Breast epithelium (tissue), 4 donors: ENCODE measurements at regions not wholly inside any gene's neighbourhood (a gene's known extent, or its start where the extent isn't known, plus 50 kb on each side); places are given as distances from the start of the nearest gene placed in this dataset.

Source experiments
- DNase-seq, 2 donors: peaks; one replicate each; pipeline ENCODE4 v3.0.0-alpha.2; 2019; ENCODE audit warnings: low spot score in 2 of 2
- H3K27ac ChIP-seq, 2 donors: fragments of 200-600 bp; sonication (generic) in 1 of 2; one replicate each; pipeline ENCODE4 v1.5.1; 2016 to 2019; ENCODE audit warnings: mild to moderate bottlenecking in 1 of 2
- H3K27me3 ChIP-seq, 2 donors: fragments of 200-600 bp; sonication (generic) in 1 of 2; one replicate each; pipeline versions ENCODE4 v1.5.1 to v1.6.0; 2017 to 2019; ENCODE audit warnings: control low read depth in 1 of 2, mild to moderate bottlenecking in 1 of 2
- H3K36me3 ChIP-seq: fragments of 200-600 bp; one replicate; pipeline ENCODE4 v1.5.1; 2019
- H3K4me1 ChIP-seq, 2 donors: fragments of 200-600 bp; sonication (generic); one replicate each; pipeline ENCODE4 v1.5.1; 2016 to 2019; ENCODE audit warnings: control low read depth in 1 of 2
- H3K4me3 ChIP-seq, 3 donors: fragments of 200-600 bp; sonication (generic); 1 replicate in 2 of 3; 2 replicates in 1 of 3; pipeline ENCODE4 v1.5.1; 2016 to 2019; ENCODE audit warnings: mild to moderate bottlenecking in 3 of 3, moderate library complexity in 2 of 3
- H3K9me3 ChIP-seq, 2 donors: fragments of 200-600 bp; sonication (generic) in 1 of 2; one replicate each; pipeline ENCODE4 v1.5.1; 2016 to 2019; ENCODE audit warnings: control low read depth in 1 of 2
- POLR2A ChIP-seq: fragments of 450-650 bp; IDR thresholded peaks from one replicate; pipeline ENCODE4 v1.6.1; 2016; ENCODE audit warnings: antibody characterized with exemption, mild to moderate bottlenecking, moderate library complexity
- POLR2AphosphoS5 ChIP-seq, 3 donors: sonication (generic); formaldehyde crosslinking; IDR thresholded peaks; one replicate each; pipeline ENCODE4 v1.6.1; 2017; ENCODE audit warnings: antibody characterized with exemption in 3 of 3
- intact Hi-C: fragments of 100-400 bp; cut with DNase I; formaldehyde crosslinking; loops from one replicate; pipeline ENCODE4 v1.15.1; 2023; ENCODE audit warnings: low total_unique reads
- TF ChIP-seq, protein P1 (sequence below), 3 donors: fragments of 450-650 bp; IDR thresholded peaks; one replicate each; pipeline ENCODE4 v1.5.1; 2016 to 2017; ENCODE audit warnings: antibody characterized with exemption in 3 of 3, mild to moderate bottlenecking in 3 of 3, moderate library complexity in 3 of 3

DNA sequence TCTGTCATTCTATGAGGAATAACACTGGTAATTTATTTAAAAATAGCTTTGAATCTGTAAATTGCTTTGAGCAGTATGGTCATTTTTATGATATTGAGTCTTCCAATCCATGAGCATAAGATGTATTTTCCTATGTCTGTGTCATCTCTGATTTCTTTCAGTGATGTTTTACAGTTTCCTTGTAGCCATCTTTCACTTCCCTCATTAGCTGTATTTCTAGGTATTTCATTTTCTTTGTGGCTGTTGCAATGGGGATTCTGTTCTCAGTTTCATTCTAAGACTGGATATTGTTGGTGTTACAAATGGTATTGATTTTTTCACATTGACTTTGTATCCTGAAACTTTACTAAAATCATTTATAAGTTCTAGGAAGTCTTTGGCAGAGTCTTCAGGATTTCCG is 116.2 kb downstream of the DDX3Y start:
- no peaks in the 10 kb centered on the region for H3K27me3 ChIP-seq
- H3K36me3 ChIP-seq = no peaks in the 10 kb centered on the region
- H3K4me3 ChIP-seq = no peak overlapping the region
- no peaks in the 10 kb centered on the region for H3K9me3 ChIP-seq
- TF ChIP-seq, protein P1, sequence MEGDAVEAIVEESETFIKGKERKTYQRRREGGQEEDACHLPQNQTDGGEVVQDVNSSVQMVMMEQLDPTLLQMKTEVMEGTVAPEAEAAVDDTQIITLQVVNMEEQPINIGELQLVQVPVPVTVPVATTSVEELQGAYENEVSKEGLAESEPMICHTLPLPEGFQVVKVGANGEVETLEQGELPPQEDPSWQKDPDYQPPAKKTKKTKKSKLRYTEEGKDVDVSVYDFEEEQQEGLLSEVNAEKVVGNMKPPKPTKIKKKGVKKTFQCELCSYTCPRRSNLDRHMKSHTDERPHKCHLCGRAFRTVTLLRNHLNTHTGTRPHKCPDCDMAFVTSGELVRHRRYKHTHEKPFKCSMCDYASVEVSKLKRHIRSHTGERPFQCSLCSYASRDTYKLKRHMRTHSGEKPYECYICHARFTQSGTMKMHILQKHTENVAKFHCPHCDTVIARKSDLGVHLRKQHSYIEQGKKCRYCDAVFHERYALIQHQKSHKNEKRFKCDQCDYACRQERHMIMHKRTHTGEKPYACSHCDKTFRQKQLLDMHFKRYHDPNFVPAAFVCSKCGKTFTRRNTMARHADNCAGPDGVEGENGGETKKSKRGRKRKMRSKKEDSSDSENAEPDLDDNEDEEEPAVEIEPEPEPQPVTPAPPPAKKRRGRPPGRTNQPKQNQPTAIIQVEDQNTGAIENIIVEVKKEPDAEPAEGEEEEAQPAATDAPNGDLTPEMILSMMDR (IDR thresholded peaks at IDR 0.05) = no peak
- no peak for TF ChIP-seq POLR2A
- TF ChIP-seq POLR2AphosphoS5 (IDR thresholded peaks at IDR 0.05) = no peak
- no peak overlapping the region for H3K27ac ChIP-seq
- DNase-seq = no peak
- intact Hi-C loops = no loop called here
- no peaks in the 10 kb centered on the region for H3K4me1 ChIP-seq

DNA sequence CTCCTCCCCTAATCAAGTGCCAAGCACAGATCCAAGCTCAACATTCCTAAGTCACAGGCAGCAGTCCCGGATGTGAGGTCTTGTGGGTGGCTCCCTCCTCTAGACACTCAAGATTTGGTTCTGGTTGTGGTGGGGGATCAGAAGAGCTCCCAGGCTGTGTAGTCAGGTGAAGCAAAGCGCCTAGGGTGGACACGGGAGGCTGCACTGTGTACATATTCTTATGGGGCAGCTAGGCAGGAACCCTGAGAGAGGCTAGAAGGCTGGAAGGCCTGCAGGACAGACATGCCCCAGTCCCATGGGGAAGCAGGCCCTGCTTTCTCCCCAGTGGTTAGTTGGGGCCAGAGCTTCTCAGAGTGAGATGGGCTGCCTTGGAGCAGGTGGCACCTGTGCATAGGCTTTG is 118.9 kb downstream of the DDX3Y start:
- no peaks in the 10 kb centered on the region for H3K27me3 ChIP-seq
- no peaks in the 10 kb centered on the region for H3K4me1 ChIP-seq
- H3K4me3 ChIP-seq = no peak overlapping the region
- no peaks in the 10 kb centered on the region for H3K36me3 ChIP-seq
- H3K9me3 ChIP-seq = no peaks in the 10 kb centered on the region
- intact Hi-C loops = no loop called here
- DNase-seq = no peak
- TF ChIP-seq, protein P1 (IDR thresholded peaks at IDR 0.05) = no peak
- TF ChIP-seq POLR2AphosphoS5 (IDR thresholded peaks at IDR 0.05) (no peak), POLR2A (no peak)
- no peak overlapping the region for H3K27ac ChIP-seq

DNA sequence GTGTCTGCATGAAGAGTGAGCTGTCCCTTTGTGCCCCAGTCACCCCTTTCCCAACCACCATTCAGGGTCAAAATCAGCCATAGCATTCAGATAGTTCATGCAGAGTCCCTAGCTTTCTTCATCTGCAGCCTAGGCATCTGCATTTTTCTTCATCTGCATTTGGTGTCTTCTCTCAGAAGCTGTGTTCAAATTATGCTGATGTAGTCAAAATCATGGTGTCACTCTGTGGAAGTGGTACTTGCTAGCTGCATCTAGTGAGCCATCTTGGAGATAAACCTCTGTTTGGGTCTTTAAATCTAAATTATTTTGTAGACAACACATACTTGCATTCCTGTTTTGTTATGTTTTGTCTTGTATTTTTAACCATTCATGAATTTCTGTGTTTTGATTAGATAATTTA is 119.8 kb downstream of the DDX3Y start:
- Histone ChIP-seq H3K4me3 (no peak overlapping the region), H3K27me3 (no peaks in the 10 kb centered on the region), H3K4me1 (no peaks in the 10 kb centered on the region), H3K27ac (no peak overlapping the region), H3K9me3 (no peaks in the 10 kb centered on the region), H3K36me3 (no peaks in the 10 kb centered on the region)
- TF ChIP-seq, protein P1 (IDR thresholded peaks at IDR 0.05) = no peak
- no peak for TF ChIP-seq POLR2AphosphoS5 (IDR thresholded peaks at IDR 0.05)
- no peak for DNase-seq
- intact Hi-C loops = no loop called here

DNA sequence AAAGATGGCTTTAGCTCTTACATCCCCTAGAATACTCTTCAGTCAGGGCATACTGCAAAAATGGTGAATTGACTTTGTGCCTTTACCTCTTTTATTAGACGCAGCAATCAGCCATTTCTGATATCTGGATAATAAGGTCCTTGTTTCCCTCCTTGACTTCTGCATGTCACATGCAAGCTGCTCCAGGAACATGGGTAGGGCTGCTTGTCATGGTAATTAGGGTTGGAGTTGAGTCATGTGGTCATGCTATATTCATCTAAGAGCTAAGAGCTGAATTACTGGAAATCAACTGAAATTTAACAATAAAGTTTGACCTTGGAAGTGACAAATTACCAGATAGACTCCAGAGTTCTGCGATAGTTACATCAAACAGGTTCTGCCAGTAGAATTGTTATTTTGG is 122.2 kb downstream of the DDX3Y start:
- Histone ChIP-seq H3K4me1 (no peaks in the 10 kb centered on the region), H3K4me3 (no peak overlapping the region), H3K27me3 (no peaks in the 10 kb centered on the region), H3K36me3 (no peaks in the 10 kb centered on the region), H3K27ac (no peak overlapping the region), H3K9me3 (no peaks in the 10 kb centered on the region)
- intact Hi-C loops = no loop called here
- TF ChIP-seq POLR2A (no peak), POLR2AphosphoS5 (IDR thresholded peaks at IDR 0.05) (no peak)
- TF ChIP-seq, protein P1 (IDR thresholded peaks at IDR 0.05) = no peak
- DNase-seq = no peak

DNA sequence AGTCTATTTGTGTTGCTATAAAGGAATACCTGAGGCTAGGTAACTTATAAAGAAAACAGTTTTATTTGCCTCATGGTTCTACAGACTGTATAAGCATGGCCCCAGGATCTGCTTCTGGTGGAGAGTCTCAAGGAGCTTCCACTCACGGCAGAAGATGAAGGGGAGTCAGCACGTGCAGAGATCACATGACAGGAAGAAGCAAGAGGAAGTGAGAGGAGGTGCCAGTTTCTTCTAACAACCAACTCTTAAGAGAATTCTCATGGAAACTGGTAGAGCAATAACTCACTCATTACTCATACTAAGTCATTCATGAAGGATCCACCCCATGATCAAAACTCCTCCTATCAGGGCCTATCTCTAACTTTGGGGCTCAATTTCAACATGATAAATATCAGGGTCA is 135.6 kb downstream of the DDX3Y start:
- H3K36me3 ChIP-seq = no peaks in the 10 kb centered on the region
- TF ChIP-seq POLR2AphosphoS5 (IDR thresholded peaks at IDR 0.05) (no peak), POLR2A (no peak)
- TF ChIP-seq, protein P1 (IDR thresholded peaks at IDR 0.05) = no peak
- H3K27ac ChIP-seq = no peak overlapping the region
- no peaks in the 10 kb centered on the region for H3K4me1 ChIP-seq
- DNase-seq = no peak
- intact Hi-C loops = no loop called here
- no peak overlapping the region for H3K4me3 ChIP-seq
- H3K9me3 ChIP-seq = no peaks in the 10 kb centered on the region
- H3K27me3 ChIP-seq = no peaks in the 10 kb centered on the region
